ENCODE measurements at regions not wholly inside any gene's neighbourhood (a gene's known extent, or its start where the extent isn't known, plus 50 kb on each side); places are given as distances from the start of the nearest gene placed in this dataset.

GRCh38 chr16:63530974-63531373 is 1494.7 kb upstream of the CDH8 start:
- TF ChIP-seq, protein P1, sequence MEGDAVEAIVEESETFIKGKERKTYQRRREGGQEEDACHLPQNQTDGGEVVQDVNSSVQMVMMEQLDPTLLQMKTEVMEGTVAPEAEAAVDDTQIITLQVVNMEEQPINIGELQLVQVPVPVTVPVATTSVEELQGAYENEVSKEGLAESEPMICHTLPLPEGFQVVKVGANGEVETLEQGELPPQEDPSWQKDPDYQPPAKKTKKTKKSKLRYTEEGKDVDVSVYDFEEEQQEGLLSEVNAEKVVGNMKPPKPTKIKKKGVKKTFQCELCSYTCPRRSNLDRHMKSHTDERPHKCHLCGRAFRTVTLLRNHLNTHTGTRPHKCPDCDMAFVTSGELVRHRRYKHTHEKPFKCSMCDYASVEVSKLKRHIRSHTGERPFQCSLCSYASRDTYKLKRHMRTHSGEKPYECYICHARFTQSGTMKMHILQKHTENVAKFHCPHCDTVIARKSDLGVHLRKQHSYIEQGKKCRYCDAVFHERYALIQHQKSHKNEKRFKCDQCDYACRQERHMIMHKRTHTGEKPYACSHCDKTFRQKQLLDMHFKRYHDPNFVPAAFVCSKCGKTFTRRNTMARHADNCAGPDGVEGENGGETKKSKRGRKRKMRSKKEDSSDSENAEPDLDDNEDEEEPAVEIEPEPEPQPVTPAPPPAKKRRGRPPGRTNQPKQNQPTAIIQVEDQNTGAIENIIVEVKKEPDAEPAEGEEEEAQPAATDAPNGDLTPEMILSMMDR (IDR thresholded peaks at IDR 0.05) = no peak
- TF ChIP-seq POLR2A (IDR thresholded peaks at IDR 0.05) = no peak

Measured in testis (tissue), 2 donors.